Tibial artery (tissue), 4 donors: ENCODE measurements at regions not wholly inside any gene's neighbourhood (a gene's known extent, or its start where the extent isn't known, plus 50 kb on each side); places are given as distances from the start of the nearest gene placed in this dataset.

Experiments used
- DNase-seq, 2 donors: peaks; one replicate each; pipeline ENCODE4 v3.0.0-alpha.2; 2019
- H3K27ac ChIP-seq, 2 donors: fragments of 200-600 bp; sonication (generic) in 1 of 2; 1 replicate in 1 of 2; 2 replicates in 1 of 2; pipeline ENCODE4 v1.5.1; 2018 to 2019; ENCODE audit warnings: mild to moderate bottlenecking in 1 of 2
- H3K27me3 ChIP-seq, 2 donors: fragments of 200-600 bp; sonication (generic) in 1 of 2; one replicate each; pipeline versions ENCODE4 v1.5.1 to v1.6.0; 2016 to 2019
- H3K36me3 ChIP-seq, 3 donors: fragments of 200-600 bp; sonication (generic) in 2 of 3; one replicate each; pipeline ENCODE4 v1.5.1; 2016 to 2019; ENCODE audit warnings: mild to moderate bottlenecking in 2 of 3
- H3K4me1 ChIP-seq, 4 donors: fragments of 200-600 bp; sonication (generic) in 2 of 4; 1 replicate in 3 of 4; 2 replicates in 1 of 4; pipeline ENCODE4 v1.5.1; 2016 to 2019
- H3K4me3 ChIP-seq, 2 donors: fragments of 200-600 bp; sonication (generic) in 1 of 2; 1 replicate in 1 of 2; 2 replicates in 1 of 2; pipeline ENCODE4 v1.5.1; 2018 to 2019; ENCODE audit warnings: mild to moderate bottlenecking in 2 of 2
- H3K9me3 ChIP-seq, 3 donors: fragments of 200-600 bp; sonication (generic) in 1 of 3; one replicate each; pipeline ENCODE4 v1.5.1; 2016 to 2019
- CTCF ChIP-seq, 2 experiments: fragments of 200-600 bp in 1 of 2; fragments of 450-650 bp in 1 of 2; IDR thresholded peaks; one replicate each; pipeline ENCODE4 v1.5.1; 2017 to 2019; ENCODE audit warnings: antibody characterized with exemption in 2 of 2, mild to moderate bottlenecking in 1 of 2, moderate library complexity in 1 of 2
- intact Hi-C: fragments of 100-400 bp; cut with DNase I; formaldehyde crosslinking; loops from one replicate; pipeline ENCODE4 v1.15.0; 2023; ENCODE audit warnings: low total_unique reads

GRCh38 chr6:8780653-8781052 lies 345.3 kb upstream of the SLC35B3 start:
- Histone ChIP-seq H3K36me3 (no peaks in the 10 kb centered on the region), H3K4me1 (no peaks in the 10 kb centered on the region), H3K9me3 (no peaks in the 10 kb centered on the region), H3K27ac (no peak overlapping the region), H3K4me3 (no peak overlapping the region), H3K27me3 (no peaks in the 10 kb centered on the region)
- no peak for TF ChIP-seq CTCF (IDR thresholded peaks at IDR 0.05)
- intact Hi-C loops = no loop called here
- no peak for DNase-seq

GRCh38 chr6:8764733-8765132 lies 329.4 kb upstream of the SLC35B3 start:
- DNase-seq = no peak
- no peaks in the 10 kb centered on the region for H3K27me3 ChIP-seq
- TF ChIP-seq CTCF (IDR thresholded peaks at IDR 0.05) = no peak
- intact Hi-C loops = no loop called here
- no peaks in the 10 kb centered on the region for H3K36me3 ChIP-seq
- H3K27ac ChIP-seq = no peak overlapping the region
- no peaks in the 10 kb centered on the region for H3K4me1 ChIP-seq
- no peak overlapping the region for H3K4me3 ChIP-seq
- no peaks in the 10 kb centered on the region for H3K9me3 ChIP-seq

- Histone ChIP-seq H3K27me3 (no peaks in the 10 kb centered on the region), H3K9me3 (no peaks in the 10 kb centered on the region), H3K27ac (no peak overlapping the region), H3K4me3 (no peak overlapping the region), H3K36me3 (no peaks in the 10 kb centered on the region), H3K4me1 (no peaks in the 10 kb centered on the region)
- intact Hi-C loops = no loop called here
- TF ChIP-seq CTCF (IDR thresholded peaks at IDR 0.05) = no peak
- DNase-seq = no peak
Observed at GRCh38 chr6:8760951-8761350, 325.6 kb upstream of the SLC35B3 start.

GRCh38 chr6:8758412-8758811 lies 323.1 kb upstream of the SLC35B3 start:
- Histone ChIP-seq H3K4me3 (no peak overlapping the region), H3K27me3 (no peaks in the 10 kb centered on the region), H3K36me3 (no peaks in the 10 kb centered on the region), H3K9me3 (no peaks in the 10 kb centered on the region), H3K27ac (no peak overlapping the region), H3K4me1 (no peaks in the 10 kb centered on the region)
- TF ChIP-seq CTCF (IDR thresholded peaks at IDR 0.05) = no peak
- DNase-seq = no peak
- intact Hi-C loops = no loop called here

- no peak for DNase-seq
- TF ChIP-seq CTCF (IDR thresholded peaks at IDR 0.05) = no peak
- Histone ChIP-seq H3K4me3 (no peak overlapping the region), H3K27ac (no peak overlapping the region), H3K9me3 (no peaks in the 10 kb centered on the region), H3K36me3 (no peaks in the 10 kb centered on the region), H3K27me3 (no peaks in the 10 kb centered on the region), H3K4me1 (no peaks in the 10 kb centered on the region)
- intact Hi-C loops = no loop called here
Observed at GRCh38 chr6:8750627-8751026, 315.3 kb upstream of the SLC35B3 start.

- H3K4me1 ChIP-seq = no peaks in the 10 kb centered on the region
- H3K27me3 ChIP-seq = no peaks in the 10 kb centered on the region
- no peak for DNase-seq
- intact Hi-C loops = no loop called here
- H3K27ac ChIP-seq = no peak overlapping the region
- no peak overlapping the region for H3K4me3 ChIP-seq
- no peaks in the 10 kb centered on the region for H3K36me3 ChIP-seq
- H3K9me3 ChIP-seq = no peaks in the 10 kb centered on the region
- no peak for TF ChIP-seq CTCF (IDR thresholded peaks at IDR 0.05)
Observed at GRCh38 chr6:8749465-8749864, 314.1 kb upstream of the SLC35B3 start.
